Uterus (tissue), 3 donors: ENCODE measurements at regions not wholly inside any gene's neighbourhood (a gene's known extent, or its start where the extent isn't known, plus 50 kb on each side); places are given as distances from the start of the nearest gene placed in this dataset.

ENCODE experiments used
- DNase-seq, 2 donors: peaks; one replicate each; pipeline ENCODE4 v3.0.0-alpha.2; 2019 to 2020
- H3K27ac ChIP-seq, 2 donors: fragments of 200-600 bp; sonication (generic); 1 replicate in 1 of 2; 2 replicates in 1 of 2; pipeline ENCODE4 v1.5.1; 2016 to 2018
- H3K27me3 ChIP-seq, 2 donors: fragments of 200-600 bp; sonication (generic); one replicate each; pipeline ENCODE4 v1.5.1; 2018 to 2019; ENCODE audit warnings: control low read depth in 1 of 2
- H3K36me3 ChIP-seq, 2 donors: fragments of 200-600 bp; sonication (generic); one replicate each; pipeline ENCODE4 v1.5.1; 2019; ENCODE audit warnings: control low read depth in 1 of 2
- H3K4me1 ChIP-seq, 2 donors: fragments of 200-600 bp; sonication (generic); one replicate each; pipeline ENCODE4 v1.5.1; 2018 to 2019; ENCODE audit warnings: control low read depth in 1 of 2
- H3K4me3 ChIP-seq, 2 donors: fragments of 200-600 bp; sonication (generic); 1 replicate in 1 of 2; 2 replicates in 1 of 2; pipeline ENCODE4 v1.5.1; 2018 to 2019; ENCODE audit warnings: mild to moderate bottlenecking in 1 of 2
- H3K9me3 ChIP-seq, 2 donors: fragments of 200-600 bp; sonication (generic); one replicate each; pipeline ENCODE4 v1.5.1; 2019; ENCODE audit warnings: control low read depth in 1 of 2
- CTCF ChIP-seq, 4 experiments: fragments of 200-600 bp in 2 of 4; fragments of 450-650 bp in 2 of 4; sonication (generic) in 2 of 4; IDR thresholded peaks; one replicate each; pipeline ENCODE4 v1.5.1; 2016 to 2019; ENCODE audit warnings: antibody characterized with exemption in 4 of 4, mild to moderate bottlenecking in 2 of 4, moderate library complexity in 1 of 4
- POLR2A ChIP-seq, 2 donors: fragments of 450-650 bp; IDR thresholded peaks; one replicate each; pipeline ENCODE4 v1.6.1; 2016; ENCODE audit warnings: antibody characterized with exemption in 2 of 2, mild to moderate bottlenecking in 1 of 2, moderate library complexity in 1 of 2
- intact Hi-C: fragments of 100-400 bp; cut with DNase I; formaldehyde crosslinking; loops from one replicate; pipeline ENCODE4 v1.15.1; 2023; ENCODE audit warnings: low total_unique reads
- donor health status: DM: yes; HTN: yes; CAD: no.

DNA sequence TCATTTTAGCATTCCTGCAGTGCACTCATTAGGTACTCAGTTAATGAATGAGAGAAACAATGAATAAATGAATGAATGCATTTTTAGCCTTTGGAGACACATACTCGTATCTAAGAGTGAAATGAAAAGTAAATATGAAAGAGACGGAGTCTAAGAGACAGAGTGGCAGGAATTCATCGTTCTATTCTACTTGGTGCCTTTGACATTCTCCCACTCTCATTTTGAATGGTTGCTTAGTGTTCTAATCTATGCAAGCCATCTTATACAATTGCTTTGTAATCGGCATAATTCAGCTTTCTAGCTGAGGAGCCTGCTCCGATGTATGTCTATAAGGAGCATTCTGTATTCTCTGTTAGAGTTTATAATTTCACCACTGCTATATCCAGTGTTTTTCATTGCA is 554.9 kb downstream of the PLCL1 start:
- TF ChIP-seq POLR2A (IDR thresholded peaks at IDR 0.05) (no peak), CTCF (IDR thresholded peaks at IDR 0.05) (no peak)
- H3K36me3 ChIP-seq = no peaks in the 10 kb centered on the region
- intact Hi-C loops = no loop called here

GRCh38 chr2:198356157-198356556 is 551.8 kb downstream of the PLCL1 start:
- Histone ChIP-seq H3K27me3 (no peaks in the 10 kb centered on the region), H3K4me3 (no peak overlapping the region), H3K9me3 (no peaks in the 10 kb centered on the region), H3K27ac (no peak overlapping the region), H3K36me3 (no peaks in the 10 kb centered on the region), H3K4me1 (no peaks in the 10 kb centered on the region)
- DNase-seq = no peak
- intact Hi-C loops = no loop called here
- no peak for TF ChIP-seq POLR2A (IDR thresholded peaks at IDR 0.05)
- no peak for TF ChIP-seq CTCF (IDR thresholded peaks at IDR 0.05)

More for the DNA sequence above, 554.9 kb downstream of the PLCL1 start:
- Histone ChIP-seq H3K4me3 (no peak overlapping the region), H3K9me3 (no peaks in the 10 kb centered on the region), H3K4me1 (no peaks in the 10 kb centered on the region), H3K27me3 (no peaks in the 10 kb centered on the region), H3K27ac (no peak overlapping the region)
- no peak for DNase-seq

- H3K4me3 ChIP-seq = no peak overlapping the region
- DNase-seq = no peak
- H3K36me3 ChIP-seq = no peaks in the 10 kb centered on the region
- H3K4me1 ChIP-seq = no peaks in the 10 kb centered on the region
- TF ChIP-seq CTCF (IDR thresholded peaks at IDR 0.05) = no peak
- no peak for TF ChIP-seq POLR2A (IDR thresholded peaks at IDR 0.05)
- H3K9me3 ChIP-seq = no peaks in the 10 kb centered on the region
- intact Hi-C loops = no loop called here
- no peak overlapping the region for H3K27ac ChIP-seq
- H3K27me3 ChIP-seq = no peaks in the 10 kb centered on the region
Measured at GRCh38 chr2:198351647-198352046, 547.3 kb downstream of the PLCL1 start.

DNA sequence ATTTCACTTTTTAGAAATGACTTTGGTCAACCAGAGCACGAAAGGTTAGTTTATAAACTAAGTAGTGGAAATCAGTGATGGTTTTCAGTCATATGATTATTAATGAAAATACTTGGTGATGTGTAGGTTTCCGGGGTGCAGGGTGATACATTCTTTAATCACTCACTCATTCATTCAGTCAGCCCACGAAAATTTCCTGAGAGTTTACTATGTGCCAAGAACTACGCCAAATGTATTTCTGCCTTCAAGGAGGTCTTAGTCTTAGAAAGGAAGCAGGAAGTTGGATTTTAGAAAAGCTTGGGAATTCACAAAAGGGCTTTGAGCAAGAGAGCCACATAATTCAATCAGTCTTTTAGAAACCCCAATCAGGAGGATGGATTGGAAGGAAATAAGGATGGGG is 543.6 kb downstream of the PLCL1 start:
- no peak overlapping the region for H3K4me3 ChIP-seq
- TF ChIP-seq CTCF (IDR thresholded peaks at IDR 0.05) = no peak
- no peak for TF ChIP-seq POLR2A (IDR thresholded peaks at IDR 0.05)
- no peaks in the 10 kb centered on the region for H3K9me3 ChIP-seq
- no peaks in the 10 kb centered on the region for H3K36me3 ChIP-seq
- H3K27me3 ChIP-seq = no peaks in the 10 kb centered on the region
- no peaks in the 10 kb centered on the region for H3K4me1 ChIP-seq
- intact Hi-C loops = no loop called here
- no peak for DNase-seq
- H3K27ac ChIP-seq = no peak overlapping the region

- Histone ChIP-seq H3K4me1 (no peaks in the 10 kb centered on the region), H3K27ac (no peak overlapping the region), H3K4me3 (no peak overlapping the region), H3K27me3 (no peaks in the 10 kb centered on the region), H3K9me3 (no peaks in the 10 kb centered on the region), H3K36me3 (no peaks in the 10 kb centered on the region)
- TF ChIP-seq CTCF (IDR thresholded peaks at IDR 0.05) = no peak
- intact Hi-C loops = no loop called here
- DNase-seq = no peak
Measured at GRCh38 chr2:198347349-198347748, 543.0 kb downstream of the PLCL1 start.
